ENCODE measurements at regions not wholly inside any gene's neighbourhood (a gene's known extent, or its start where the extent isn't known, plus 50 kb on each side); places are given as distances from the start of the nearest gene placed in this dataset.
"Not testable (repeated sequence)": the region's sequence is repeated elsewhere in the genome, so short reads cannot be mapped to it uniquely, and the experiment has no call there.

GRCh38 chr4:164524789-164525188, 229.1 kb upstream of the SMIM31 start:
- no peak for DNase-seq

DNA sequence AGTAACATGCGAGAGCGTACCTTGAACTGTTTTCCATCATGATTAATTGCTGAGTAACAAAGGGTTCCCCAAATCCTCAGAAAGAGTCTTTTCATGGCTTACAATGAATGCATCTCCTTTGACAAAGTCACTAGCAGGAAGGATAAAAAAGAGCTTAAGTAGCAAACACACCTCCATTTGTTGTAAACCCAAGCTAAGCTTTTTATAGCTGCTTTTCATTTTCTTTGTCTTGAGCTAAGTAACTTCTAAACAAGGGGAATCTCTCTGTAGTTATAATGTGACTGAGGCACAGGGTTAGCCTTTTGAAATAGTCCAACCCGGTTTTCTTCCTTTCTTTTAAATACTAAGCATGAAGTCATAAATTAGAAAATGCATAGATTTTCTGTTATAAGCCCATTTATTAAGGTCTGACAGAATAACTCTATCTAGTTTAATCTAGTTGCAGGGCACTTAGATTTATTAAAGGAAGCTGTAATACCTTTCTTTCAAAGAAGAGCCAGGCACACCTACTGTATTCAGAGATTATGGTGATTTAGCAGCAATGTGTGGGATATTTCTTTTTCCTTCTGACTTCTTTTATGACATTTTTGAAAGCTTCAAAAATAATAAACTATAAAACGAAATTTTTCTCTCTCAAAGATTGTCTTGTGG, 226.9 kb upstream of the SMIM31 start:
- no peak for DNase-seq

- no peak for DNase-seq
Measured at GRCh38 chr4:164529058-164529457, 224.9 kb upstream of the SMIM31 start.

GRCh38 chr4:164529486-164529885, 224.4 kb upstream of the SMIM31 start:
- no peak for DNase-seq

DNA sequence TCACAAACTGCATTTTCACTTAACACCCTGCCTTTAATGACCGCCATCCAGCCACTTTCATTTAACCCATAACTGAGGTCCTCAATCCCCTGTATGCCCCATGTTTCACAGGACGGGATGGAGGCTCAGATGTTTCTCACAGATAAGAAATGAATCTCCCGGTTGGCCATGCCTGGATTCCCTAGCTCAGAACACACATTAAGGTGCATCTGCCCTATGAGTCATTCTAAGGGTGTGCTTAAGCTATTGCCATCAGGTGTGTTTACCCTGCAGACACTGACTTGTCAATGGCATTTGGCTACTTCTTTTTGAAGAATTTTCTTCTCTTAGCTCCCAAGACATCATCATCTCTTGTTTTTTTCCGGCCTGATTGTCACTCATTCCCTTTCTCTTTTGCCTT, 222.6 kb upstream of the SMIM31 start:
- DNase-seq = no peak

GRCh38 chr4:164536814-164537213, 217.1 kb upstream of the SMIM31 start:
- DNase-seq = no peak

- DNase-seq = no peak
Measured at GRCh38 chr4:164538097-164538496, 215.8 kb upstream of the SMIM31 start.

GRCh38 chr4:164540987-164541386, 212.9 kb upstream of the SMIM31 start:
- no peak for DNase-seq

- no peak for DNase-seq
Measured at GRCh38 chr4:164542431-164542830, 211.5 kb upstream of the SMIM31 start.

- DNase-seq = no peak
Measured at GRCh38 chr4:164550989-164551712, 202.8 kb upstream of the SMIM31 start.

GRCh38 chr4:164551713-164552040, 202.3 kb upstream of the SMIM31 start:
- no peak for DNase-seq

- no peak for DNase-seq
Measured at GRCh38 chr4:164571593-164572390, 182.1 kb upstream of the SMIM31 start.

GRCh38 chr4:164572877-164573279, 181.1 kb upstream of the SMIM31 start:
- no peak for DNase-seq

DNA sequence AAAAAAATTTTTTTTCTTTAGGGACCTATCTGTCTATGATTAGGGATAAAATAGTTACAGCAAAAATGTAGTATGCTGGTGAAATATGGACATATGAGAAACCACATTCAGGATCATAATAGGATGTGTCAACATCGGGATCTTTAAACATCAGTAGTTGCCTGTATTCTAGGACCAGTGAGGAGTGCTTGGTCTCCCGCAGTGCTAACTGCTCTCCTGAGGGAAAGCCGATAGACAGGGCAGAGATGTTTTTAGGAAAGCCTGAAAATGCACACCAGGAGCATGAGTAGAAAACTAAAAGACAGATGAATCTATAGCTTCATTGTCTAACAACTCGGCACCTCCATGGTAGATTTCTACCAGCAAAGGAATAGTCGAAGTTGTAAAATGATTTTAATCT, 178.1 kb upstream of the SMIM31 start:
- DNase-seq = no peak

DNA sequence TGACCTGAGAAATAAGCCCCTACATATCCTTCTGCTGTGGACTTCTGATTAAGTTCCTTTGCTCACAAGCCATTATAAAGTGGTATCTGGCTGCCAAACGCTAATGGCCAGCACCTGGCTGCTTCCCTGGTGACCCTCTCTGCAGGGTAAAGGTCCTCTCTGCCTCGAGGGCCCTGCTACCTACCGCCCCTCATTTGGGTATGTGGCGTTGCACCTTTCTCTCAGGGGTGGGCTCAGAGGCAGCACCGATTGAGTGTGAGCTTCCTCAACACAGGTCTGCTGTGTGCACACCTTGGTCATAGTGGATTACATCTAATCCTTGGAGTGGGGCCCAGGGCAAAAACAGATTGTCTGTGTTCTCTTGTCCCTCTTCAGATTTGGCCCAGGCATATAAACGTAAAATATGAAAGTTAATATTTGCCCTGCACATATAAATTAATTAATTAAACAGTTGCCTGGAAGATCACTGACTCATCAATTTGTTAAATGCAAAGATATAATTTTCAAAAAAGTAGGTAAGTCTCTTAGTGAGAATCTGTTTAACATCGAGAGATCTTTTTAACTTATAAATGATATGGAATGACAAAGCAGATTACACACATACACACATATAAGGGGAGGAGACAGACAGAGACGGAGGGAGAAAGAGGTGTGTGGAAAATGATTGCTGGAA, 174.5 kb upstream of the SMIM31 start:
- no peak for DNase-seq

- no peak for DNase-seq
Measured at GRCh38 chr4:164591666-164592065, 162.3 kb upstream of the SMIM31 start.

GRCh38 chr4:164595751-164596150, 158.2 kb upstream of the SMIM31 start:
- DNase-seq = no peak

GRCh38 chr4:164596318-164596878, 157.5 kb upstream of the SMIM31 start:
- no peak for DNase-seq

- no peak for DNase-seq
Measured at GRCh38 chr4:164596927-164597326, 157.0 kb upstream of the SMIM31 start.

- no peak for DNase-seq
Measured at GRCh38 chr4:164601653-164602052, 152.3 kb upstream of the SMIM31 start.

GRCh38 chr4:164605791-164606190, 148.1 kb upstream of the SMIM31 start:
- not testable (repeated sequence) for DNase-seq

DNA sequence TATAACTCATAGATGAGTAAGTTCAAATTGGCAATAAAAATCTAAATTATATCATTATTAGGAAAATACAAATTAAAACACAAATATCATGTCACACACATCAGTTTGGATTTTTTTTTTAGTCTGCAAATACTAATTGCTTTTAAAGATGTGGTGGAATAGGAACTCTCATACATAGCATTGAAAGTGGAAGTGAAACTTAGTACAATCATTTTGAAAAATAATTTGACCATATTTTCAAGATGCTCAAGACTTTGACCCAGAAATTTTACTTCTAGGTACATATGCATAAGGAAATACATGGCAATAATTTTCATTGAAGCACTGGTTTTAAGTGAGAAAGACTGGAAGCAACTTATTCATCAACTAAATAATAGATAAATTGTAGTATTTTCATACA, 147.5 kb upstream of the SMIM31 start:
- no peak for DNase-seq

DNA sequence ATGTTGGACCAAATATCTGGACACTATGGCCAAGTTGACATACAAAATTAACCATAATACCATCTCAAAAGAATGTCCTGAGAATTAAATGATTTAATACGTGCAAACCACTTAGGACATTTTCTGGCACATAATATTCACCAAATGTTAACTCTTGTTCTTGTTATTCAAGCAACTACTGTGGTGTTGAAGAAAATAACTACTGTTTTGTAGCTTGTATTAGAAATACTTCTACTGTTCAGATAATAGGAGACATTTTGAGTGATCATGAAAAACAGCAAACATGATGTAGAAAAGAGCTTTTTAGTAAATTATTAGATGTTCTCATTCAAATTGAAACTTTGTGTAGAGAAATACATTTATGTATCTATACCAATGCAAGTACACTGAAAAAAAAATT, 140.7 kb upstream of the SMIM31 start:
- DNase-seq = no peak
